HG02870 (cell line): ENCODE measurements at regions not wholly inside any gene's neighbourhood (a gene's known extent, or its start where the extent isn't known, plus 50 kb on each side); places are given as distances from the start of the nearest gene placed in this dataset.
"Not testable (repeated sequence)": the region's sequence is repeated elsewhere in the genome, so short reads cannot be mapped to it uniquely, and the experiment has no call there.

Source experiments
- ATAC-seq: cut with Tn5 transposase; IDR thresholded peaks from one replicate; pipeline ENCODE4 v1.9.1; 2021; ENCODE audit warnings: mild to moderate bottlenecking, moderate library complexity; ENCODE audit not compliant: unreplicated experiment

DNA sequence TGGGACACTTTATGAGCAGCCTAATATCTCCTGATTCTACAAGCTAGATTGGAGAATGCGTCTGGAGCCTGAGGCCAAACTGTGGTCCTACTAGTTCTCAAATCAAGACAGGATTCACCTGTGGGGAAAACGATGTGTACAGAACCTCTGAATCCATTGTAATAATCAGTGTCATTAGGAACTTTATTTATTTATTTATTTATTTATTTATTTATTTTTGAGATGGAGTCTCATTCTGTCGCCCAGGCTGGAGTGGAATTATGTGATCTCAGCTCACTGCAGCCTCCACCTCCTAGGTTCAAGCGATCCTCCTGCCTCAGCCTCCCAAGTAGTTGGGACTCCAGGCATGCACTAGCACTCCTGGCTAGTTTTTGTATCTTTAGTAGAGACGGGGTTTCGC, 52.6 kb upstream of the KIF26B start:
- not testable (repeated sequence) for ATAC-seq

DNA sequence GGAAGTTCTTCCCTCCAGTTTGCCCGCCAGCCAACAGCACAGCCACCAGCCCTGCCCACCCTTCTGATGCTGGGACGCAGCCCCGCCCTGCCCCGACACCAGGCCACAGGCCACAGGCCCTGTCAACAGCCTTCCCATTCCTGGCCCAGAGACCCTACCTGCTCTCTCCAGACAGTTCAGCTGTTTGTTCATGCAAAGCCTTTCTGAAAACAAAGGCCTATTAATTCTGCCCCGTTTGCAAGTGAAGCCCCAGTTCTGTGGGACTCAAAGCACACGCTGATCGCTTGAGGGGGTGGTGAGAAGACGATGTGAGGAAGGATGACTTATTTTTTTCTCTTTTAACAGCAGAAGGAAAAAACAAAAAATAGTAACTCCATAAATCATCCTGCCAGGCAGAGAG, 55.4 kb upstream of the KIF26B start:
- ATAC-seq: no peak

DNA sequence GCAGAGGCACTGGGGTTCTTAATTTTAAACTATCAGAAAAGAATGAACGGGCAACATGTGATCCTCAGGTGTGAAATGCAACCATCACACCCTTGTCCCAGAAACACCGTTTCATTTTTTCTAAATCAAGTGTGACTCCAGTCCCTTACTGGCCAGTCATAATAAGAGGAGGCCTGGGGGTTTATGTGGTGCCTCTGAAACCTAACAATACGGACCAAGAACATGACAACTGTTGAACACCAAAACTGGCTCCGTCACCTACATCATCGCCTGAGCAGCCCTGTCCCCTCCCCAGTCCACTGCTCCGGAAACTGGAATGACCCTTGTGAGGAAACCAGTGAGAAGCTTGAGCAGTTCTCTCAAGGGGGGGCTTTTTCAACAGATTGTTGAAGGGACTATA, 55.9 kb upstream of the KIF26B start:
- ATAC-seq: no peak

DNA sequence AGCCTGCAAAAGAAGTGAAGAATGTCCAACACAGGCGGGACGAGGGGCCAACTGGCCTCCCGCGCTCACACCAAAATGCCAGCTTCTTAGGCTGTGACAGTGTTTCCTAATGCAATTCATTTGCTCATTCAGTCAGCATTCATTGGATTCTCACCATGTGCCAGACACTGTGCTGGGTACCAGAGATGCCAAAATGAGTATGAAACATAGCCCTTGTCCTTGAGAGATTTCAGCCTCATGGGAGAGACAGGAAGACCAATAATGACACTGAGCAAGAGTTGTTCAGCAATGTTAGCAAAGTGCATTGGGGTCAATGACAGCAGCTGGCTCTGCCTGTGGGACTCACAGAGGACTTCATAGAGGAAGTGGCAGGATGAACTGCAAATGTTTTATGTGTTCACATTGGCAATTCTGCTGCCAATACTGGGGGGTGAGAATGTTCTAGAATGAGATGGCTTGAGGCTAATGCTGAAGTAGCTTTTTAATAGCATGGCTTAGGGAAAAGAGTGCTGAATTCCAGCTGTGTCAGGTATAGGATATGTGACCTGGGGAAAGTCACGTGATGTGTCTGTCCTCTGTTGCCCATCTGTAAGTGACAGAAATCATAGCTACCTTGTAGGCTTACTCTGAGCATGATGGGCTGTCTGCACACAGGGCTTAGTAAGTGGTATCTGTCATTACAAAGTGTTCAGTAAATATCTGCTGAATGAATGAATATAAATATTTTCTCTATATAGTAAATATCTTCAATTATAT, 58.3 kb upstream of the KIF26B start:
- no peak for ATAC-seq

DNA sequence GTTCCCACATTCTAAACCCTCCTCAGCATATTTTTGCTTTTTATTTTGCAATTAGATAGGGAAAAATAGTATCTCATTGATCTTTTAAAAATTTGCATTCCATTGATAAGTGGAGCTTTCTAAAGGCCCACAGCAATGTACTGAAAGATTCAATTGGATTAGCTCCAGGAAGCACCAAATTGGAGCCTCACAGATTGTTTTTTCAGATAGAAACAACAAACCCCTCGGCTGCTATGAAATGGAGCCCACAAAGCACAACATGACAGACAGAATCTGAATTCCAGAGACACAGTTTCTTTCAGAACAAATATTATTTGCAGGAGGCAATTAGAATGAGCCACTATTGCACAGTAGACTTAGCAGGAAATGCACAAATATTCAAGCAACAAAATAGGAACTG, 58.9 kb upstream of the KIF26B start:
- no peak for ATAC-seq

DNA sequence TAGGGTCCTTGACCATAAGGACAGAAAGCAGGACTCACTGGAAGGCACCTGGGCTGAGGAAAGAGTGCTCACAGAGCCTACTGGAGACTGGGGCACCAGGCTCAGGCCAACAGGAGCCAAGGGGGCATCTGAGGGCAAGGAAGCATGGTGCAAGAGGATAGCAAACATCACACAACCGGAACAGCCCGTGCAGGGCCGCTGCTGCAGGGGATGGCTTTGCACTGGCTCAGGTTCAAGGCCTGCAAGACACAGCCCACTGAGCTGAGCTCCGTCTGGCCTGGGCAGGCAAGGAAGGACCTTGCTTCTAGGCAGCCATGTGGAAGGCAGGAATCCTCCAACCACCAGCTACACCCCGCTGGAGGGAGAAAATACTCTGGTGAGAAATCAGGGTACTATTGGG, 59.8 kb upstream of the KIF26B start:
- no peak for ATAC-seq

DNA sequence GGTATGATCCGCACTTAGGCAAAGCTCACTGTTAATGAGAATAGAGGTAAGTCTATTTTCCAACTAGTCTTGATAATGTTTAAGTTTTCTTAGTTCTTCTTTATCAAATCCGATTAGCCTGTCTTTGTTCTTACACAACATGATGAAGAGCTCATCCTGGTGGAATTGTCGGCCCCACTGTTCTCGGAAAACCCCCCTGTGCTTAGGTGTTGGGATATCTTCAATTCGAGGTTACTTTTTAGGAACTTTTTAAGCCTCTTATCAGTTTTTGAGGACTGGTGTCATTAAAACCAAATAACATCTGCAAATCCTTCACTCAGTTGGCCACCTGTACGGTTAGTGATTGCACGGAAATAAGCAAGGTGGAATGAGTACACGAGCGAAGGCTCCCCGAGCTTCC, 60.7 kb upstream of the KIF26B start:
- no peak for ATAC-seq

DNA sequence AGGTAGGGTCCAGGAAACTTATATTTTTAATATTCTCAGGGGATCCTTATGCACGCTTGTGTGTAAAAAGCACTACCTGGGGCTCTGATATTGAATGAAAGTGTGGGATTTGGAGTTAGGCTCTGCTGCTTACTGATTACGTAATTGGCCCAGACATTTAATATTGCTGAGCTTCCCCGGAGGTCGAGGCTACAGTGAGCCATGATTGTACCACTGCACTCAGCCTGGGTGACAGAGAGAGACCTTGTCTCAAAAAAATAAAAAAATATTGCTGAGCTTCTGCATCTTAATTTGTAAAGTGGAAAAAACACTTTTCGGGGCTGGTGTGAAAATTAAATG, 62.2 kb upstream of the KIF26B start:
- ATAC-seq: no peak

DNA sequence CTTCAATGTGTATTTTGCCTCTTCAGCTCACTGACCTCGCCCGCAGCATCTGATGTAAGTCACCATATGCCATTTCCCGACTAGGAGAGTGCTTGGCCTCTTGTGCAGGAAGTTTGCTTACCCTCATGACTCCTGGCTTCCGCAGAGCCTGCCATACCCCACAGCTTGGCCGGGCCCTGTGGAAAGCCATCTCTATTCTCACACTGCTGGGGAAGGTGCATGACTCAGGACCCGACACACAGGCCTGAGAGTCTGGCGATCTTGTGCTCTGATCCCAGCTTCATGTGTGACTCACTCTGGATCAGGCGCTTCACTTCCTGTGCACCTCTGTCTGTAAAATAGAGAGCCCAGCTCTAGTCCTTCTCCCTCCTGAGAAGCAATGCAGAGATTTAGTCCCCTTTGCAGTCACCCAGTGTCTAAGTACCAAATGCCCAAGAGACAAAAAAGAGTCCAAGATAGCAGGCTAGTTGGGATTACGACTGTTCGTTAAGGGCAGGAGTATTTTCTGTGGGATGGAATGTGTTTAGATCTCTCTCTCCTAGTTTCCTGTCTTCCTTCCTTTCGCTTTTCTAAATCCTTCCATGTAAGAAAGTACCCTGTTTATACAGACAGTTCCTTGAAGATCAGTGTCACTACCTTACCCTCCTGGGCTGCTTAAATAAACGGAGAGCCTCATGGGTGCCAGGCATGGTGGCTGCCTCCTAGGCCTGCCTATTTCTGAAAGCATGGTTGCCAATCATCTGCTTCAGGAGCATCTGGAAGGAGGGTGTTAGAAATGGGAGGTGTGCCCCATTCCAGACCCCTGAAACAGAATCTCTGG, 62.8 kb upstream of the KIF26B start:
- no peak for ATAC-seq

DNA sequence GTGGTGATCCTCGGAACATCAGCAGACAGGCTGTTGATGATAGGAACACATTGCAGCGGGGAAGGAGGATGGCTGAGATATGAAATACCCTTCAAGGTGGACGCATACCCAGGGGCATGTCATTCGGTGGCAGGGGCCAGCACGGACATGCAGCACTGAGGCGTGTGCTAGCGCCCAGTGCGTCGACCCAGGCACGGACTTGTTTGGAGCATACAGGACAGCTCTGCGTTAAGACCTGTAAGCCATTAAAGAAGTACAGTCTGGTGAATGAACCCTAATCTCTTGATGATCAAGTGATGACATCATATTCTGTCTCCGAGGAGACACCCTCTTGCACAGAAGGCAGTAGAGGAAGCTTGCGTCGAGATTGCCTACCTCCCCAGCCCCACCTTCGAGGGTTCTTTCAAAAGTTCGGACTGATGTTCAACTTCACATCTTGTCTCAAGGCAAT, 63.6 kb upstream of the KIF26B start:
- no peak for ATAC-seq

DNA sequence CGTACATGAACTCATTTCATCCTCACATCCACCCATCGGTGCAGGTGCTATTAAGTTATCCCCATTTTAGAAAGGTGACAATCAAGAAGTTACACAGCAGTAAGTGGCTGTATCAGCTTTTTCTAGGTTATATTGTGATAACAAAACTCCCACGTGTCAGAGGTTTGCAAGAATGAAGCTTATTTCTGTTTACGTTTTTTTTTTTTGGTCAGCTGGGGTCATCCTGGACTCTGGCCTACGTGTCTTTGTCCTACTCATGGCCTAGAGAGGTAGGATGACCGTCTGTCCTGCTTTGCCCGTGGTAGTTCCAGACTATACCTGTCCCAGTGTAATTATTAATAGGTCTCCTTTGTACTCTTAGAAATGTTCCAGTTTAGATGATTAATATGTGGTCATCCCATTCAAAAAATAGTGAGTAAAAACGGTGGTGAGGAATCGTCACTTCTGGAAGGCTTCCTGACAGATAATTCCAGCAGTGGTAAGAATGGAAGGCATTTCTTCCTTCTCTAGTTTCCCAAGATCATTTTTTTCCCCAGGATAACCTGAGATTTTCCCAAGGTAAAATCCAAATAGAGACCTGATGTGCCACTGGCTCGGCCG, 64.2 kb upstream of the KIF26B start:
- ATAC-seq: no peak

DNA sequence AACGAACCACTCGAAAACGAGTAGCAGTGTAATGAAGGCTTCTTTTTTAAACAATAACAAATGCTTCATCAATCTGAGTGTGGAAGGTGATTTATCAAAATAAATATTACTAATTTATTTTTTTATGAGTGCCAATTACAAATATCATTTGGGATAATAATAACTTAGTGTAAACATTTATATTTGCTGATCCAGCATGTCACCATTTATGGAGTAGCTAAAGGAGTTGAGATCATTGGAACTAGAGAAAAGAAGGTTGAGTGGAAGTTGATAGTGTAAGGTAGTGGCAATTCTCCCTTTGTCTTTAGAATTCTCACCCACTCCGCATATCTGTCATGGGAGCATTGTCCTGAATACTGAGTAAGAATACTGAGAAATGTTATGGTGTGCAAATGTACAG, 67.1 kb upstream of the KIF26B start:
- ATAC-seq: no peak

DNA sequence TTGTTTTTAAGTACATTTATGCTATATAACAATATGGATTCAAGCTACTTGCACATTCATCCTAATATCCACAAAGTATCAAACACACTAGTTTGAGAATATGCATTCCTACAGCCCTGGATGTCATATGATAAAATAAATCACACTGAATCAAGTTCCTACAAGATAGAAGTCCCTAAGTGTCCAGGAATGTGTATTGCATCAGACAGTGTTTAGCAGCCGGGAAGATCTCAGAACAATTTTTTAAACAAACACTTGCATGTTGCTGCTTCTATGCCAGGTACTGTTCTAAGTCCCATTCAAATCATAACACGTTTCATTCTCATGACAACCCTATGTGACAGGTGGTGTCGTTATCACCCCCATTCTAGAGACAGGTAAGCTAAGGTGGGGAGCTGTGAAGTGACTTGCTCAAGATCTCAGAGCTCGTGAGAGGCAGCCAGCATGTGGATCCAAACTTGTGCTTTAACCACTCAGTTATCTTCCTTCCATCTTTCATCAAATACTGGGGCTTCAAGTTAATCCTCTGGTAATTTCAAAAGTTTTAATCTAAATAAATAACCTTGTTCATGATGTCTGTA, 68.3 kb upstream of the KIF26B start:
- ATAC-seq: no peak

DNA sequence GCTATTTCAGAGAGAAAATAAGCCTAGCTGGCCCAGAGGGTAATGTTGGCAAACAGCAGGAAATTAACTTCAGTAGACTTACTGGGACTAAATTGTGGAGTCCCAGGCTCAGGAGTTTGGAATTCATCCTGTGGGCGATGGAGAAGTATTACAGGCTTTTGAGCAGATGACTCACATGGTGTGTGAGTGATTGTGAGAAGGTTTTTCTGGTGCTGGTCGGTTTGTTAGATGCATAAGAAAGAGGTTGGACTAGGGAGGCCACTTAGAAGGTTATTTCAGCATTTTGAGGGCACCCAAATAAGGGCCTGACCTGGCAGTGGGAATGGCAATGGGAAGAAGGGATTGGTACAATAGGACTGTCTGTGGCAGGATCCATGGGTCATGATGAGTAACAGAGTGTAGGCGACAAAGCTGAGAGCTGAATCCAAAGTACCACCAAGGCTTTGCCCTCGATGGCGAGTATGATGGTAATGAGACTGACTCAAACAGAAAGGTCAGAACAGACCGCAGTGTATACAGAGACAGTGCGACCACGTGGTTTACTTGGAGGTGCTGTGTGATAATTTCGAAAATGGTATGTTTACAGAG, 69.2 kb upstream of the KIF26B start:
- ATAC-seq: peak; percentile 80

DNA sequence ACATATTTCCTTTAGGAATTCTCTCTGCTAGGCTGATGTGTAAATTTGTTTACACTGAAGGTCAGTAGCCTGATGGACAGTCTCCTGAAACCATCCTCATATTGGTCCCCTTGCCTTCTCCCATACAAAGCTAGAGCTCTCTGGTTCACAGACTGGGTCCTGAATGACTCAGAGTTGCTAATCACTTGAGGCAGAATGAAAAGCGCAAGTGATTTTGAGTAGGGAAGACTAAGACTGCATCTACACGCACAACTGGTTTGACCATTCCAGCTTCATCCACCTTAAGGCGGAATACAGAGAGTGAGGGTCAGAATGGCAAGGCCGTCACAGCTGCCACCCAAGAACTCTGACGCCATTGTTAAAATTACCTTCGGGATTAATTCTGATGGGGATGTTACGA, 70.2 kb upstream of the KIF26B start:
- ATAC-seq: no peak

DNA sequence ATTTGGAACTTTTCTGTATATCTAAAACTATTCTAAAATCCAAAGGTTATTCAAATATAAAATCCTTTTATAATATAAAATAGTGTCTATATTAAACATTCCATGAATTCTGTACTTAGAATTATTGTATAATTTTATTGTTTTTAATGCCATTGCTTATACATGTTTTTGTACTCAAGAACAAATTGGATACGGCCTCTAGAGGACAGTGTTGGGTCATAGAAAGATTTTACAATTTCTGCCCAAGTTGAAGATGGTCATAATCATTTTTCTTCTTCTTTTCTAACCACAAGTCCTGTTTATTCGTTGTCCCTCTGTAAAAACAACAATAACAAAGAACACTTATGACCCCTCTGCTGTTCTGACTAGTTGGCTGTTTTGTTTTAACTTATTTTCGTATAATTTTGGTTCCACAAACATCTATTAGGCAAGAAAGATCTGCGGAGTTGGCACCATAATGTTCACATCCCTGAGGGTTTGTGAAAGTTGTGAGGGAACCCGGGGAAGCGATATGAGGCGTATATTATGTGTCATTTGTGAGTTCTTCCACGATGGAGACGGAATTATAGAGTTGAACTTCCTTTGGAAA, 75.7 kb upstream of the KIF26B start:
- ATAC-seq: no peak

DNA sequence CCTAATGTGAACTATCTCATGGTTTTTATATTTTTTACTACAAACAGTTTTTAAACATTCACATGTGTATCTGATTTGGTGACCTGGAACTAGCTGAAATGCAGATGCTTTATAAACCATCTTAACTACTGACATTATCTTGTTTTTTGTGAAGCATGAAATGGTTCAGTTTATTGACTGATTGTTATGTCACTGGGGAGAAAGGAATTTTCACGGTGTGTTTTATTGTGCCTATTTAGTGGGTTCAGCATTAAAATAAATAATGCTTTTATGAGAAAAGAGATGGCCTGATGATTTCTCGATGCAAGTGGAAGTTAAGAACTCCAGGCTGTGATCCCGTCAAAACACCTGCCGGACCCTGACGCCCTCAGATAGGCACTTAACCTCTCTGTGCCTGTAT, 79.9 kb upstream of the KIF26B start:
- ATAC-seq: no peak

DNA sequence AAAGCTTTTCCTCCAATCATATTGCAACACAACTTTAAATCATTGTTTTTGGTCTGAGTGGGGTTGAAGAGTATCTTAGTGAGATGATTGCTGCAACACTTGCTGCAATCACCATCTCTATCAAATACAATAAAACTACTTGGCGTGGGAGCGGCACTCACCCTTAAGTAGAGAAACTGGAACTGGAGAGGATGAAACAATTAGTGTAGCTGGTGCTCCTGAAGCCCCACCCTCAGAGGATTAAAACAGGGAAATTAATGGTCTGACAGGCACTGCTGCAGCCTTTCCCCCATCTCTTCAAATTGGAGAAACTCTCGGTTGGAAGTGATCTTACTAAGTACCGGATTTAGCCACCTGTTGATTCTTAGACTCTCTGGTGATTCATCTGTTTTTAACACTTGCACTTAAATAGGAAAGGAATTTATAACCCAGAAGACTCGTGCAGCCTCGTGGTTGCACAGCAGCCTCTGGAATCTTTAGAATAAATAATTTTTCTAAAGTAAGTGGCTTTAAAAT, 80.5 kb upstream of the KIF26B start:
- no peak for ATAC-seq

DNA sequence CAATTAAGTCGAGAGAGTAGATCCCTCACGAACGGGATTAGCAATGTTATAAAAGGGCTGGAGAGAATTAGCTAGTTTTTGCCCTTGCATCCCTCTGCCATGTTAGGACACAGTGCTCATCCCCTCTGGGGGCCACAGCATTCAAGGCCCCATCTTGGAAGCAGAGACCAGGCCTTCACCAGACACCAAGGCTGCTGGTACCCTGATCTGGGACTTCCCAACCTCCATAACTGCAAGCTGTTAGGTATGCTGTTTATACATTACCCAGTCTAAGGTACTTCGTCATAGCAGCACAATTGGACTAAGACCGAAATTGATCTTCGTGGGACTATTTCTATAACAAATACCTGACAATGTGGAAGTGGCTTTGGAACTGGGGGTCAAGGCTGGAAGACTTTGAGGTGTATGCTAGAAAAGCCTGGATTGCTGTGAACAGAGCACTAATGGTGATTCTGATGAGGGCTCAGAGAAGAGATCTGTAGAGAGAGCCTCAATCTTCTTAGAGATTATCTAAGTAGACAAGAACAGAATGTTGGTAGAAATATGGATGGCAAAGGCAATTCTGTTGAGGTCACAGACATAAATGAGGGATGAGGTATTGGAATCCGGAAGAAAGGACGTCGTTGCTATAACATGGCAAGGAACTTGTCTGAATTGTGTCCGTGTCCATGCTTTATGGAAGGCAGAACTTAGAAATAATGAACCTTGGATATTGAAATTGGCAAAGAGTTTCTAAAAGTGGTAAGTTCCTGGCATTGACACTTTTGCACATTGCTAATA, 83.8 kb upstream of the KIF26B start:
- ATAC-seq: no peak

DNA sequence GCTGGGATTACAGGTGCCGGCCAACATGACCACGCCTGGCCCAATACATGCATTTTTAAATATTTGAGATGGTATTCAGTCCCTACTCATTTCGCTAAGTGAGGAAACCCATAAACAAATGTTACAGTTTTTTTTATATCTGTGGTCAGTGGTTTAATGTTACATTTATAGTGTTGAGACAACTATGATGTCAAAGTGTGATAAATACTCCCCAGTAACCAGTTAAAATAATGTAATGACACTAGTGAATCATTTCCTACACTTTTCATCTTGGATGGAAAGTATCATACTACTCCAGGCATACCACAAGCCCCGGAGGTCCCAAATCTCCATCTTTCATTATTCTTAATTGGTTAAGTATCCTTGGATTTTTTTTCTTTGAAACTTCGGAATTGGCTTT, 87.5 kb upstream of the KIF26B start:
- no peak for ATAC-seq
